Neuronal stem cell (in vitro differentiated cells): ENCODE measurements at regions not wholly inside any gene's neighbourhood (a gene's known extent, or its start where the extent isn't known, plus 50 kb on each side); places are given as distances from the start of the nearest gene placed in this dataset.

Source experiments
- DNase-seq: peaks from one replicate; pipeline ENCODE4 v3.0.0-alpha.2; 2013; ENCODE audit warnings: low spot score
- H2AFZ ChIP-seq: one replicate; pipeline ENCODE4 v1.6.1; 2013; ENCODE audit warnings: mild to moderate bottlenecking, low read length, inconsistent platforms
- H2AK5ac ChIP-seq: 2 replicates; pipeline ENCODE4 v1.6.1; 2013; ENCODE audit warnings: low read depth, mild to moderate bottlenecking, inconsistent platforms, low read length, moderate library complexity, mixed read lengths
- H2BK120ac ChIP-seq: 2 replicates; pipeline ENCODE4 v1.6.1; 2013; ENCODE audit warnings: low read depth, mild to moderate bottlenecking, inconsistent platforms, low read length, moderate library complexity, mixed read lengths
- H2BK12ac ChIP-seq: one replicate; pipeline ENCODE4 v1.6.1; 2013; ENCODE audit warnings: low read length, inconsistent platforms
- H2BK15ac ChIP-seq: 2 replicates; pipeline ENCODE4 v1.6.1; 2013; ENCODE audit warnings: mild to moderate bottlenecking, low read length, inconsistent platforms, mixed read lengths
- H2BK5ac ChIP-seq: one replicate; pipeline ENCODE4 v1.6.1; 2013; ENCODE audit warnings: inconsistent platforms, mild to moderate bottlenecking, low read length, moderate library complexity
- H3K14ac ChIP-seq: one replicate; pipeline ENCODE4 v1.6.1; 2013; ENCODE audit warnings: low read length, inconsistent platforms
- H3K18ac ChIP-seq: 2 replicates; pipeline ENCODE4 v1.6.1; 2013; ENCODE audit warnings: low read length, inconsistent platforms
- H3K23ac ChIP-seq: 2 replicates; pipeline ENCODE4 v1.6.1; 2013; ENCODE audit warnings: low read depth, mild to moderate bottlenecking, mixed read lengths, low read length, inconsistent platforms; ENCODE audit not compliant: poor library complexity
- H3K27ac ChIP-seq: replicated peaks from 3 replicates; pipeline ENCODE4 v1.5.1; 2013; ENCODE audit warnings: low read length, inconsistent platforms
- H3K27me3 ChIP-seq, 3 experiments: 2 replicates each; pipeline ENCODE4 v1.6.1; 2013; ENCODE audit warnings: low read length in 3 of 3, mild to moderate bottlenecking in 2 of 3, inconsistent platforms in 1 of 3, low read depth in 1 of 3, mixed read lengths in 1 of 3, moderate library complexity in 1 of 3; ENCODE audit not compliant: control insufficient read depth in 3 of 3, insufficient read depth in 3 of 3
- H3K36me3 ChIP-seq, 2 donors: replicated peaks in 1 of 2; 2 replicates each; pipeline ENCODE4 v1.6.1; 2013; ENCODE audit warnings: low read length in 2 of 2; ENCODE audit not compliant: control insufficient read depth in 2 of 2, insufficient read depth in 2 of 2
- H3K4ac ChIP-seq: 2 replicates; pipeline ENCODE4 v1.6.1; 2013; ENCODE audit warnings: inconsistent platforms, mild to moderate bottlenecking, low read length, moderate library complexity
- H3K4me1 ChIP-seq, 2 donors: 1 replicate in 1 of 2; 2 replicates in 1 of 2; pipeline ENCODE4 v1.6.1; 2013; ENCODE audit warnings: low read length in 2 of 2, low read depth in 1 of 2; ENCODE audit not compliant: control insufficient read depth in 2 of 2, insufficient read depth in 1 of 2
- H3K4me2 ChIP-seq: one replicate; pipeline ENCODE4 v1.6.1; 2013; ENCODE audit warnings: mild to moderate bottlenecking, low read length, inconsistent platforms; ENCODE audit not compliant: insufficient read depth, poor library complexity, severe bottlenecking
- H3K4me3 ChIP-seq, 2 donors: 2 replicates each; pipeline ENCODE4 v1.5.1; 2013; ENCODE audit warnings: low read length in 2 of 2, mild to moderate bottlenecking in 2 of 2, inconsistent platforms in 1 of 2, moderate library complexity in 1 of 2
- H3K79me1 ChIP-seq: one replicate; pipeline ENCODE4 v1.6.1; 2013; ENCODE audit warnings: low read depth, mild to moderate bottlenecking, inconsistent platforms, low read length, moderate library complexity
- H3K9ac ChIP-seq: one replicate; pipeline ENCODE4 v1.6.1; 2013; ENCODE audit warnings: mild to moderate bottlenecking, low read depth, low read length, inconsistent platforms; ENCODE audit not compliant: poor library complexity
- H3K9me3 ChIP-seq, 2 donors: replicated peaks in 1 of 2; 2 replicates each; pipeline versions ENCODE3 to v1.6.1; 2013; ENCODE audit warnings: low read length in 2 of 2, mild to moderate bottlenecking in 2 of 2, inconsistent platforms in 1 of 2, low read depth in 1 of 2, mixed read lengths in 1 of 2, moderate library complexity in 1 of 2; ENCODE audit not compliant: control insufficient read depth in 2 of 2, insufficient read depth in 1 of 2
- H4K8ac ChIP-seq: one replicate; pipeline ENCODE4 v1.6.1; 2013; ENCODE audit warnings: low read depth, mild to moderate bottlenecking, inconsistent platforms, low read length, moderate library complexity
- H4K91ac ChIP-seq: one replicate; pipeline ENCODE4 v1.6.1; 2013; ENCODE audit warnings: low read length, low read depth, mild to moderate bottlenecking, inconsistent platforms; ENCODE audit not compliant: poor library complexity
- WGBS, 2 donors: extraction: QIAGEN DNeasy Blood & Tissue Kit; methylation state at CpG; one replicate each; pipeline ENCODE4 v1.1.7; 2013; ENCODE audit warnings: missing lambda C conversion rate in 2 of 2, mixed read lengths in 1 of 2; ENCODE audit not compliant: insufficient read length in 2 of 2, insufficient replicate concordance in 1 of 2; ENCODE audit errors: extremely low coverage in 2 of 2; 5-methylcytosine and 5-hydroxymethylcytosine counted together

DNA sequence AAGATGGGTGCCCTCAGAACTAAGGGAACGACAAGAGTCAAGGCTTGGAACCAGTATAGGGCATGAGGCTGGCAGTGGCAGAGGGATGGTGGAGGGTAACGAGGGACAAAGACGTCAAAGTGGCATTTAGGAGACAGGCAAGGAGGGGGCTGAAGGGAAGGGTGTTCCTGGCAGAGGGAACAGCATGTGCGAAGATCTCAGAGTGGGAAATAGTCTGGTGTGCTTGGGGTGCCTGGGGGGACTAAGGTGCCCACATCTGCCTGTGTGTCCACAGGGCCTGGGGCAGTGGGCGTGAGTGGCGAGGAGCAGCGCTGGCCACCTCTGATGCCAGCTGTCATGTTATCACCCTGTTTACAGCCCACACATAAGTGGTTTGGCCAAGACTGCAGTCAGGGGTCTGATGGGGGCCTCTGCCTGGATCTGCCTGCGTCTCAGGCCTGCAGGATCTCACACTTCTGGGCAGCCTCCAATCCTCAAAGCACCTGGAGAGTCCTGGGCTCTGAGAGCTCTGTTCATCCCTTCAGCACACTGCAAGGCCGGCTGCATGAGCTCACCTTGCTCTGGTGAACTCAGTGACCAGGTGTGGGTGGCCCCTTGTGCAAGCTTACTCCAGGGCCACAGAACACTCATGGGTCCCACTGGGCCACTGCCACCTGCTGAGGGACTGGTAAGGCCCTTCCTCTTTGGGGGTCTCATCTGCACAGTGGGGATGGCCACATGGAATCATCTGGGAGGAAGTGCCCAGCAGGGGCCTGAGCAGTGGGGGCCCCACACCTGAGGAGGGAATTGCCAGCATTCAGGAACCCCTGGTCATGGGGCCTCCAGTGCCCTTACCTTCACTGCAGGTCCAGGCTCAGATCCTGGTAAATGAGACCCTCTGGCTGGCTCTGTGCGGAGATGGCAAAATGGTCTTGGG, 89.7 kb upstream of the SHISAL1 start:
- Histone ChIP-seq H2BK120ac (no peak overlapping the region), H2BK5ac (peak overlapping the region; percentile 30), H2BK12ac (no peak overlapping the region), H4K91ac (no peak overlapping the region), H3K36me3 (no peaks in the 10 kb centered on the region), H3K4me2 (no peak overlapping the region), H3K4me1 (peaks cover 0 to 3% of the 10 kb centered on the region in 2 donors), H4K8ac (no peak overlapping the region), H3K9ac (peak overlapping the region; percentile 30), H3K14ac (peak overlapping the region; percentile 10), H3K9me3 (no peaks in the 10 kb centered on the region), H3K4ac (no peak overlapping the region), H2AK5ac (peak overlapping the region; percentile 88), H3K27me3 (peaks cover 0 to 15% (median 0%) of the 10 kb centered on the region in 3 experiments), H3K79me1 (peaks cover 4% of the 10 kb centered on the region), H3K4me3 (peak overlapping the region in 1 of 2 donors; percentile 16), H3K27ac (no peak overlapping the region), H2BK15ac (peak overlapping the region; percentile 6), H3K23ac (no peak overlapping the region), H3K18ac (peak overlapping the region; percentile 11), H2AFZ (no peak overlapping the region)
- no peak for DNase-seq
- WGBS, 2 donors = no CpG with 5 or more reads among the region's 10 CpGs

DNA sequence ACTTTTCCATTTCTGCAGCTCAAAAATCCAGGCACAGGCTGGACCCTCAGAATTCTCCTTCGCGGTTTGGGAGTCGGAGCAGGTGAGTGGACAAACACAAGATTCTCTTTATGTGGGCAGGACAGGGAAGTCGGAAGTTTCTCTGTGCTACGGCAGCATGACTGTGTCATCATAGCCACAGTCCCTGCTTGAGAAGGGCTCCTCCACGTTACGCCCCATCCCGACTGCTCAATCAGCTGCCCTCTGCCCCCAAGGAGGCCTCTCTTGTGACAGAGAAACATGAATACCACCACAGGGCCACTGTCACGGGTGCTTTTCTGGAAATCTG, 89.0 kb upstream of the SHISAL1 start:
- H4K91ac ChIP-seq = no peak overlapping the region
- no peak overlapping the region for H2AK5ac ChIP-seq
- no peaks in the 10 kb centered on the region for H3K79me1 ChIP-seq
- H3K36me3 ChIP-seq = no peaks in the 10 kb centered on the region
- no peak overlapping the region for H3K27ac ChIP-seq
- H3K14ac ChIP-seq = no peak overlapping the region
- H2BK12ac ChIP-seq = no peak overlapping the region
- H3K27me3 ChIP-seq = peaks cover 0 to 19% (median 0%) of the 10 kb centered on the region in 3 experiments
- no peaks in the 10 kb centered on the region for H3K9me3 ChIP-seq
- no peak overlapping the region for H4K8ac ChIP-seq
- no peak overlapping the region for H2BK120ac ChIP-seq
- no peak overlapping the region for H3K9ac ChIP-seq
- DNase-seq = no peak
- H3K18ac ChIP-seq = no peak overlapping the region
- no peak overlapping the region for H2AFZ ChIP-seq
- H3K23ac ChIP-seq = no peak overlapping the region
- H3K4me1 ChIP-seq = peaks cover 0 to 3% of the 10 kb centered on the region in 2 donors
- no CpG with 5 or more reads among the region's 9 CpGs for WGBS, 2 donors
- no peak overlapping the region for H3K4ac ChIP-seq
- no peak overlapping the region for H3K4me3 ChIP-seq
- H2BK5ac ChIP-seq = no peak overlapping the region
- H3K4me2 ChIP-seq = no peak overlapping the region
- no peak overlapping the region for H2BK15ac ChIP-seq

DNA sequence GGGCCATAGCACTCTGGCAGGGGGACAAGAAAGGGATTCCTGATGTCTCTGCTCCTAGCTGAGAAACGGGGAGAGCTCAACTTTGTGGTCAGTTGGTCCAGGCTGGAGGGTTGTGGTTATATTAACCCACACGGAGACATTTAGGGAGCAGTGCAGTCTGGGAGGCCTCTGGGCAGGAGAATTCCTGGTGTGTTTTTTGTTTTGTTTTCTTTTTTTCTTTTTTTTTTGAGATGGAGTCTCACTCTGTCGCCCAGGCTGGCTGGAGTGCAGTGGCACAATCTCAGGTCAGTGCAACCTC, 88.0 kb upstream of the SHISAL1 start:
- Histone ChIP-seq H4K91ac (no peak overlapping the region), H2BK120ac (no peak overlapping the region), H4K8ac (no peak overlapping the region), H3K18ac (no peak overlapping the region), H3K4me1 (peaks cover 0 to 3% of the 10 kb centered on the region in 2 donors), H2BK12ac (no peak overlapping the region), H3K79me1 (no peaks in the 10 kb centered on the region), H3K9ac (no peak overlapping the region), H2AFZ (no peak overlapping the region), H3K4me2 (no peak overlapping the region), H2BK15ac (no peak overlapping the region), H2AK5ac (no peak overlapping the region), H2BK5ac (no peak overlapping the region), H3K27ac (no peak overlapping the region), H3K9me3 (no peaks in the 10 kb centered on the region), H3K14ac (no peak overlapping the region), H3K23ac (no peak overlapping the region), H3K4ac (no peak overlapping the region), H3K36me3 (no peaks in the 10 kb centered on the region), H3K27me3 (peaks cover 0 to 19% (median 0%) of the 10 kb centered on the region in 3 experiments), H3K4me3 (no peak overlapping the region)
- no peak for DNase-seq
- WGBS, 2 donors = no CpG with 5 or more reads among the region's 3 CpGs

DNA sequence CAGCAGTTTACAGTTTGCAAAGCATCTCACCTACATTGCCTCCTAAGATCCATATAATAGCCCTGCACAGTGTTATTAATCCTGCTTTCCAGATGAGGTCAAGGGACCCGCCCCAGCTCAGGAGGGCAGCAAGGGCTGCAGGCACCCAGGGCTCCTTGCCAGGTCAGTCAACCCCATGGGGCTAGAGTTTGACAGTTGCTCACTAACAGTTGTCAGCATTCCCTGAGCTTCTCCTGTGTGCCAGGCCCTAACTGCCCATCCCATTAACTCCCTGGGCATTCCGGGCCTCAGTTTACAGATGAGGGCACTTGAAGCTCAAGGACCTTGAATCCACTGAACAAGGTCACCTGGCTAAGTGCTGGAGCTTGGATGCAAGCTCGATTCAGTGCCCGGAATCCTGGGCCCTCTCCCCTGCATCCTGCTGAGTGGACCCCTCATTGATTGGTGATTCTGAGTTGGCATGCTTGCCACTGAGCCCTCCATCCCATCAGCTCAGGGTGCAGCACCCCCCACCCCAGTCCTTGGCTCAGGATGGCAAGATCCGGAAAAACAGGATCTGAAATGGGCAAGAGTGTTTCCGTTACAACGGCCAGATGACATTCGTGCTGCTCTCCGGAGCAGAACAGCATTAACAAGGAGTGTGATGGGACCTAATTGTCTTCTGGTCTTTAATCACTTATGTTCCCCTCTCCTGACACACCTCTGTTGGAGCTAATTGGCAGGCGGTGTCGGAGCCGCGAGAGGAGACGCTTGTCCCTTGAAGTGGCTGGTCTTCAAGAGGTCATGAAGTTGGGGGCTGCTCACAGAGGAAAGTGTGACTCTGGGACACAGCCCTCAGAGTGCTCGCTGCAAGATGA, 87.4 kb upstream of the SHISAL1 start:
- peaks cover 0 to 3% of the 10 kb centered on the region in 2 donors for H3K4me1 ChIP-seq
- H3K27me3 ChIP-seq = peaks cover 0 to 19% (median 0%) of the 10 kb centered on the region in 3 experiments
- H4K91ac ChIP-seq = no peak overlapping the region
- H3K27ac ChIP-seq = no peak overlapping the region
- H3K9ac ChIP-seq = no peak overlapping the region
- H3K4me2 ChIP-seq = no peak overlapping the region
- no peak overlapping the region for H2BK15ac ChIP-seq
- no peaks in the 10 kb centered on the region for H3K36me3 ChIP-seq
- H3K9me3 ChIP-seq = no peaks in the 10 kb centered on the region
- no peak overlapping the region for H3K14ac ChIP-seq
- no peak overlapping the region for H3K23ac ChIP-seq
- no peak overlapping the region for H3K18ac ChIP-seq
- WGBS, 2 donors = no CpG with 5 or more reads among the region's 15 CpGs
- H2BK5ac ChIP-seq = no peak overlapping the region
- H2BK12ac ChIP-seq = no peak overlapping the region
- no peaks in the 10 kb centered on the region for H3K79me1 ChIP-seq
- no peak overlapping the region for H2BK120ac ChIP-seq
- no peak overlapping the region for H3K4ac ChIP-seq
- H2AK5ac ChIP-seq = no peak overlapping the region
- no peak overlapping the region for H4K8ac ChIP-seq
- H2AFZ ChIP-seq = no peak overlapping the region
- DNase-seq = no peak
- H3K4me3 ChIP-seq = no peak overlapping the region
